Astrocyte (in vitro differentiated cells and primary cell): ENCODE measurements at regions not wholly inside any gene's neighbourhood (a gene's known extent, or its start where the extent isn't known, plus 50 kb on each side); places are given as distances from the start of the nearest gene placed in this dataset.

ENCODE experiments used
- CTCF ChIP-seq: IDR thresholded peaks from 2 replicates; pipeline ENCODE4 v1.5.1; 2011; ENCODE audit warnings: low read depth, mild to moderate bottlenecking, inconsistent platforms, low read length, moderate library complexity; ENCODE audit not compliant: insufficient read depth
- EZH2 ChIP-seq: IDR thresholded peaks from 2 replicates; pipeline ENCODE4 v1.6.1; 2012; ENCODE audit warnings: mild to moderate bottlenecking, low read length, inconsistent platforms; ENCODE audit not compliant: insufficient read depth

- TF ChIP-seq CTCF (no peak), EZH2 (no peak)
These were observed 88.4 kb downstream of the ENGASE start for GRCh38 chr17:79163071-79163470.
